ENCODE measurements at regions not wholly inside any gene's neighbourhood (a gene's known extent, or its start where the extent isn't known, plus 50 kb on each side); places are given as distances from the start of the nearest gene placed in this dataset.

GRCh38 chr14:89728964-89729363 lies 225.6 kb downstream of the EFCAB11 start:
- TF ChIP-seq REST (IDR thresholded peaks at IDR 0.05; ENCODE audit: insufficient read depth in 1 of 2, low read depth in 2 of 2, low read length in 2 of 2) (no peak), POLR2AphosphoS5 (IDR thresholded peaks at IDR 0.05; ENCODE audit: low read depth, low read length) (no peak), SIN3A (IDR thresholded peaks at IDR 0.05; ENCODE audit: borderline replicate concordance, insufficient read depth, low read length) (no peak), TAF1 (IDR thresholded peaks at IDR 0.05; ENCODE audit: borderline replicate concordance, insufficient read depth, low read length) (no peak), FOXP2 (optimal IDR thresholded peaks at IDR 0.05; ENCODE audit: borderline replicate concordance, extremely low read depth, extremely low read length, insufficient read depth) (no peak)
